Smooth muscle cell (in vitro differentiated cells): ENCODE measurements at regions not wholly inside any gene's neighbourhood (a gene's known extent, or its start where the extent isn't known, plus 50 kb on each side); places are given as distances from the start of the nearest gene placed in this dataset.

Experiments
- DNase-seq: peaks from one replicate; lab custom pipeline; 2025; ENCODE audit not compliant: unreplicated experiment; lab: John Stamatoyannopoulos, UW
- H2AFZ ChIP-seq: fragments of 200-600 bp; sonication (generic); 2 replicates; pipeline ENCODE4 v1.6.0; 2016; ENCODE audit warnings: antibody characterized with exemption, low read depth, mild to moderate bottlenecking
- H3F3A ChIP-seq: fragments of 200-600 bp; sonication (generic); 2 replicates; pipeline ENCODE4 v1.6.0; 2017; ENCODE audit warnings: antibody characterized with exemption, low read depth
- H3K27ac ChIP-seq: fragments of 200-600 bp; sonication (generic); 2 replicates; pipeline ENCODE4 v1.5.1; 2016; ENCODE audit warnings: low read depth, mild to moderate bottlenecking
- H3K27me3 ChIP-seq: fragments of 200-600 bp; sonication (generic); 2 replicates; pipeline ENCODE4 v1.6.1; 2016; ENCODE audit warnings: low read depth, mild to moderate bottlenecking
- H3K36me3 ChIP-seq: fragments of 200-600 bp; sonication (generic); 2 replicates; pipeline ENCODE4 v1.5.1; 2016; ENCODE audit warnings: low read depth
- H3K4me1 ChIP-seq: fragments of 200-600 bp; sonication (generic); 2 replicates; pipeline ENCODE4 v1.5.1; 2016; ENCODE audit warnings: low read depth
- H3K4me2 ChIP-seq: fragments of 200-600 bp; sonication (generic); 2 replicates; pipeline ENCODE4 v1.6.0; 2016; ENCODE audit warnings: mild to moderate bottlenecking
- H3K4me3 ChIP-seq: fragments of 200-600 bp; sonication (generic); 2 replicates; pipeline ENCODE4 v1.5.1; 2016; ENCODE audit warnings: mild to moderate bottlenecking
- H3K79me2 ChIP-seq: fragments of 200-600 bp; sonication (generic); 2 replicates; pipeline ENCODE4 v1.6.0; 2016; ENCODE audit warnings: low read depth, mild to moderate bottlenecking
- H3K9ac ChIP-seq: fragments of 200-600 bp; sonication (generic); 2 replicates; pipeline ENCODE4 v1.6.0; 2016; ENCODE audit warnings: low read depth
- H3K9me3 ChIP-seq: fragments of 200-600 bp; sonication (generic); replicated peaks from 2 replicates; pipeline ENCODE4 v1.5.1; 2016; ENCODE audit warnings: low read depth
- H4K20me1 ChIP-seq: fragments of 200-600 bp; sonication (generic); 2 replicates; pipeline ENCODE4 v1.6.0; 2016; ENCODE audit warnings: low read depth
- WGBS: methylation state at CpG from one replicate; pipeline ENCODE4 v1.1.7; 2016; ENCODE audit warnings: low lambda C conversion rate; 5-methylcytosine and 5-hydroxymethylcytosine counted together
- TF ChIP-seq, protein P1 (sequence below): fragments of 200-600 bp; sonication (generic); IDR thresholded peaks from 2 replicates; pipeline ENCODE4 v1.5.1; 2017; ENCODE audit warnings: borderline replicate concordance, mild to moderate bottlenecking, antibody characterized with exemption; ENCODE audit not compliant: insufficient read depth, poor library complexity, severe bottlenecking

DNA sequence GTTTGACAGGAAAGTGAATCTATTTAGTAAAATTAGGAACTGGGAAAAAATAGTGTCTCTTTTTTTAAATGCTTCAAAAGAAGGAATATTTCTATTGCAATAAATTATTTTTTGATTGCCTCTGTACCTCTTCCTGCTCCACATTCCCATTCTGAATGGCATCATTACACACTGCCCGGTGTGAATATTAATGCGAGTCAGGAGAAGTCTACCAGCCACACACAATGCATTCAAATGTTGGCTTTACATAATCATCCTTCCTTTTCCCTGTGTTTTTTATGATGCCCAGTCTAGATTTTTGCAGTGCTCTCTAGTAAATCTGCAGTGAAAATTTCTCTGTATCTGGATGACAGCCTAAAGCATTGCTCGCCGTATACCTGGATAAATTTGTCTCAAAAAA, 118.9 kb downstream of the SAMD5 start:
- Histone ChIP-seq H3F3A (no peaks in the 10 kb centered on the region), H3K4me1 (no peaks in the 10 kb centered on the region), H2AFZ (no peak overlapping the region), H3K9ac (no peak overlapping the region), H3K27ac (no peak overlapping the region), H3K36me3 (no peaks in the 10 kb centered on the region), H3K4me2 (no peak overlapping the region), H3K27me3 (no peaks in the 10 kb centered on the region), H4K20me1 (no peaks in the 10 kb centered on the region), H3K9me3 (no peaks in the 10 kb centered on the region), H3K79me2 (no peaks in the 10 kb centered on the region), H3K4me3 (no peak overlapping the region)
- 92% methylated on average over 4 of the region's 4 CpGs for WGBS
- TF ChIP-seq, protein P1, sequence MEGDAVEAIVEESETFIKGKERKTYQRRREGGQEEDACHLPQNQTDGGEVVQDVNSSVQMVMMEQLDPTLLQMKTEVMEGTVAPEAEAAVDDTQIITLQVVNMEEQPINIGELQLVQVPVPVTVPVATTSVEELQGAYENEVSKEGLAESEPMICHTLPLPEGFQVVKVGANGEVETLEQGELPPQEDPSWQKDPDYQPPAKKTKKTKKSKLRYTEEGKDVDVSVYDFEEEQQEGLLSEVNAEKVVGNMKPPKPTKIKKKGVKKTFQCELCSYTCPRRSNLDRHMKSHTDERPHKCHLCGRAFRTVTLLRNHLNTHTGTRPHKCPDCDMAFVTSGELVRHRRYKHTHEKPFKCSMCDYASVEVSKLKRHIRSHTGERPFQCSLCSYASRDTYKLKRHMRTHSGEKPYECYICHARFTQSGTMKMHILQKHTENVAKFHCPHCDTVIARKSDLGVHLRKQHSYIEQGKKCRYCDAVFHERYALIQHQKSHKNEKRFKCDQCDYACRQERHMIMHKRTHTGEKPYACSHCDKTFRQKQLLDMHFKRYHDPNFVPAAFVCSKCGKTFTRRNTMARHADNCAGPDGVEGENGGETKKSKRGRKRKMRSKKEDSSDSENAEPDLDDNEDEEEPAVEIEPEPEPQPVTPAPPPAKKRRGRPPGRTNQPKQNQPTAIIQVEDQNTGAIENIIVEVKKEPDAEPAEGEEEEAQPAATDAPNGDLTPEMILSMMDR, result no peak
- no peak for DNase-seq

DNA sequence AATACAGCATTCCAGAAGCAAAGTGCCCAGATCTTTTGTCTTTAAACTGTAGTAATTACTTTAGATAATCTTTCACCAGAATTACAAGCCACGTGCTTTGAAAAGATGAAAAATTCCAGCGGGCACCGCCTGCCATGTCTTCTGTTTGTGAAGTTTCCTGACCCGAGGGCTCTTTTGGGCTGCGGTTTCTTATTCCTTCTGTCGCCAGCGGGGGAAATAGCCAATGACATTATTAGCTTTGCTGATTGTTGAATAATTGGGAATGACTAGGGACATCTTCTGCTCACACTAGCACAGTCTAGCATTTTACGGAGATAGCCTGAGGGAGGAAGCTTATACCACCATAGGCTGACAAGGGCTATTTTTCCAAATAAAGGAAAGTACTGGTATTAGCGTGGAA, 124.7 kb downstream of the SAMD5 start:
- H3K9ac ChIP-seq, result no peak overlapping the region
- no peak overlapping the region for H3K4me3 ChIP-seq
- no peaks in the 10 kb centered on the region for H3K27me3 ChIP-seq
- no peaks in the 10 kb centered on the region for H3F3A ChIP-seq
- no peaks in the 10 kb centered on the region for H3K36me3 ChIP-seq
- WGBS, result 92% methylated on average over 9 of the region's 9 CpGs
- no peaks in the 10 kb centered on the region for H3K79me2 ChIP-seq
- H3K4me1 ChIP-seq, result no peaks in the 10 kb centered on the region
- no peaks in the 10 kb centered on the region for H3K9me3 ChIP-seq
- no peak overlapping the region for H2AFZ ChIP-seq
- H3K27ac ChIP-seq, result no peak overlapping the region
- TF ChIP-seq, protein P1, result no peak
- DNase-seq, result no peak
- no peaks in the 10 kb centered on the region for H4K20me1 ChIP-seq
- no peak overlapping the region for H3K4me2 ChIP-seq

DNA sequence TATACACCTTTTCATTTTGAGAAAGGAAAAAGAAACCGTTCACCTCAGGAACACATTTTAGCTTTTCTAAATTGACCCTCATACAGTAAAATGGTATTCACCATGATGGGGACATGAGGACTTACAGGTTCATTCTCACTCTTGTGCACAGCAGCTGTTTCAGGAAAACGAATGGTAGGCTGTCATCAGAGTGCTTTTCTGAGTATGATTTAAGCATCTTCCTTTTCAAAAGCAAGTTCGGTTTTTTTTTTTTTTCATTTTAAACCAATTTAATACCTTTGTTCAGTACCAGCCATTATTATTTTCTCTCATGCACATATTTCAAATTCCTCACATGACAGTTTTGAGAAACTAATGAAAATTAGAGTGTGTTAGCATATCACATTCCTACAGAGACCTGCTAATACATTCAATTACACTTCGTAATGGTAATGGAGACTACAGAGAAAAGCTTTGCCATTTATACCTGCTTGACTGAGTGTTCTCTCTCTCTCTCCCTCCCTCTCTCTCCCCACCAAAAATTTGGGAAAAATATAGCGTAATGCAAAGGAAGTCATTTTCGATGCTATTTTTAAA, 129.2 kb downstream of the SAMD5 start:
- WGBS, result 89% methylated on average over 6 of the region's 6 CpGs
- Histone ChIP-seq H3K4me3 (no peak overlapping the region), H3K27me3 (no peaks in the 10 kb centered on the region), H3K79me2 (no peaks in the 10 kb centered on the region), H3K4me2 (no peak overlapping the region), H4K20me1 (no peaks in the 10 kb centered on the region), H3K9me3 (no peaks in the 10 kb centered on the region), H3K9ac (no peak overlapping the region), H3K36me3 (no peaks in the 10 kb centered on the region), H2AFZ (no peak overlapping the region), H3F3A (no peaks in the 10 kb centered on the region), H3K27ac (no peak overlapping the region), H3K4me1 (peaks cover 6% of the 10 kb centered on the region)
- TF ChIP-seq, protein P1, result no peak
- no peak for DNase-seq

DNA sequence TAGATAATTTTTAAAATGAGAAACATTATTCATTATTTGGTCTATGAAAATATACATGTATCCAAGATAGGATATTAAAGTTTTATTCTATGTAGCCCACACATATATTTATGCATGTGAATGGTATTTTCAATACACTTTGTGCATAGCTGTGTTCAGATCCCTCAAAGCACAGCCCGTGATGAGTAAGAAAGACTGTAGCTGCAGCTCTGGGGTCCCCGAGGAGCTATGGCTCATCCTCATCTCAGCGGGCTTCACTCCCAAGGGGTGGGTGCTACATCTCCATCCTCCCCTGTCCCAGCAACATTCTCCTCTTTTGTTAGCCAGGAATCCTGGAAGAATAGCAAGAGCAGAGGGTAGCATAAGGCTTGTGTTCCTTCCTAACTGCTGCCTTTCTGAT, 130.8 kb downstream of the SAMD5 start:
- Histone ChIP-seq H3K4me3 (no peak overlapping the region), H2AFZ (no peak overlapping the region), H3K79me2 (no peaks in the 10 kb centered on the region), H3K36me3 (no peaks in the 10 kb centered on the region), H3K27ac (no peak overlapping the region), H3K4me2 (no peak overlapping the region), H3K27me3 (no peaks in the 10 kb centered on the region), H3K9ac (no peak overlapping the region), H3F3A (no peaks in the 10 kb centered on the region), H4K20me1 (no peaks in the 10 kb centered on the region), H3K4me1 (peaks cover 6% of the 10 kb centered on the region), H3K9me3 (no peaks in the 10 kb centered on the region)
- TF ChIP-seq, protein P1, result no peak
- 83% methylated on average over 3 of the region's 3 CpGs for WGBS
- DNase-seq, result no peak
